WERI-Rb-1 (cell line): ENCODE measurements at regions not wholly inside any gene's neighbourhood (a gene's known extent, or its start where the extent isn't known, plus 50 kb on each side); places are given as distances from the start of the nearest gene placed in this dataset.

Experiments
- DNase-seq: peaks from one replicate; pipeline ENCODE4 v3.0.0-alpha.2; 2020
- H3K27ac ChIP-seq: fragments of 250-450 bp; sonication (Bioruptor Pico); 2 replicates; pipeline ENCODE4 v1.5.1; 2020; ENCODE audit warnings: mild to moderate bottlenecking, moderate library complexity
- H3K27me3 ChIP-seq: fragments of 250-450 bp; sonication (Bioruptor Pico); 2 replicates; pipeline ENCODE4 v1.5.1; 2021; ENCODE audit warnings: mild to moderate bottlenecking, low read depth, moderate library complexity; ENCODE audit not compliant: insufficient read depth, severe bottlenecking
- H3K36me3 ChIP-seq: fragments of 250-450 bp; sonication (Bioruptor Pico); 2 replicates; pipeline ENCODE4 v1.5.1; 2020; ENCODE audit warnings: mild to moderate bottlenecking, moderate library complexity
- H3K4me3 ChIP-seq: 2 replicates; pipeline ENCODE4 v1.5.1; 2011; ENCODE audit warnings: low read depth, mild to moderate bottlenecking, control low read depth, low read length
- H3K9me3 ChIP-seq: fragments of 250-450 bp; sonication (Bioruptor Pico); 2 replicates; pipeline ENCODE4 v1.5.1; 2021; ENCODE audit warnings: mild to moderate bottlenecking, moderate library complexity; ENCODE audit not compliant: severe bottlenecking
- CTCF ChIP-seq: IDR thresholded peaks from 2 replicates; pipeline ENCODE4 v1.5.1; 2011; ENCODE audit warnings: low read depth, mild to moderate bottlenecking, control low read depth, inconsistent platforms, low read length

GRCh38 chr2:33873076-33873605 is 274.0 kb upstream of the FAM98A start:
- Histone ChIP-seq H3K27ac (no peak overlapping the region), H3K4me3 (no peak overlapping the region), H3K27me3 (no peaks in the 10 kb centered on the region), H3K9me3 (peaks cover 3% of the 10 kb centered on the region), H3K36me3 (no peaks in the 10 kb centered on the region)
- TF ChIP-seq CTCF = no peak
- no peak for DNase-seq

DNA sequence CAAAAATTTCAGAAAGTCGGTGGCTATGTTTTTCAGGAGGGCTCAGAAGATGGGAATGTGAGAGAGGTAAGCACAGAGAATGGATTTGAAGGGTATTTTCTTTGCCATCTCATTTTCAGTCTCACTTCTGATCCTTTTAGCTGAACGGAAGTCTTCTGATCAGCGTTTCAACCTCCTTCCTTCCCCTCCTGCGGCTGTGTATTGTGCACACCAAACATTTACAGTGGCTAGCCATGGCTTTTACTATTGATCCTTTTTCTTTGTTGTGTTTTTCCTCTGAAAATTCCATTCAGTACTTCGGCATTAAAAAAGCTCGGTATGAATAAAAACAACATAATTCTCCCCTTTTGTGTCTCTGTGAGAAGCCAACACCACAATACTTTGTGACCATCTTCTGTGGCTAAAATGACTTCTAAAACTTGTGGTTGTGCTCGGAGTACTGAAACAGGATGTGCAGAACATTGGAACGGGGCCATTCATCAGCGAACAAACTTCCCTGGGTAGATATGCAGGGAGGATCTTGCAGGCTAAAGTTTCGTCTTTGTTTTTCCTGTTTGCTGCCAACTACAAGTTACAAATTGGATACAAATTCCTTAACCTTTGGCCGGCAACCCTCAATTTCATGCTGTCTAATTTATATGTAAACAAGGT is 260.8 kb upstream of the FAM98A start:
- TF ChIP-seq CTCF = no peak
- Histone ChIP-seq H3K9me3 (peaks cover 5% of the 10 kb centered on the region), H3K27me3 (no peaks in the 10 kb centered on the region), H3K4me3 (no peak overlapping the region), H3K27ac (no peak overlapping the region), H3K36me3 (no peaks in the 10 kb centered on the region)
- no peak for DNase-seq

GRCh38 chr2:33859176-33859575 is 260.1 kb upstream of the FAM98A start:
- H3K36me3 ChIP-seq = no peaks in the 10 kb centered on the region
- no peaks in the 10 kb centered on the region for H3K27me3 ChIP-seq
- no peak for TF ChIP-seq CTCF
- H3K4me3 ChIP-seq = no peak overlapping the region
- H3K27ac ChIP-seq = no peak overlapping the region
- peaks cover 5% of the 10 kb centered on the region for H3K9me3 ChIP-seq
- DNase-seq = no peak

DNA sequence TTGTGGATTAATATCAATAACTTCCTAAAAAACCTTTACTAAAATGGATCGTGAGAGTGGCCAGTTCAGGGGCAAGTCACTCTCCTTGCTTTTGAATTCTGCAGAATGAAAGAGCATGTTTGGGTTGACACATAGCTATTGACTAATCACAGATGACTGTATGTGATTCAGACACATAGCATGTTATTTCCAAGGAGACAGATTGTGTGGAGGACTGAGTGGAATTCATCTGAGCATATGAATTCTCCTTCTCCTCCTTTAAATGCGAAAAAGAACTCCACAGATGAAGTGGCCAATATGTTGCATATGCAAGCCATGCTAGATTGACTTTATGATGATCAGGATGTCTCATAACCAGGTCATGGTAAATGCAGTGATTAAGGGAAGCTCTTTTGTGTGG is 249.4 kb upstream of the FAM98A start:
- Histone ChIP-seq H3K27ac (no peak overlapping the region), H3K4me3 (no peak overlapping the region), H3K27me3 (no peaks in the 10 kb centered on the region), H3K36me3 (no peaks in the 10 kb centered on the region), H3K9me3 (no peaks in the 10 kb centered on the region)
- TF ChIP-seq CTCF = no peak
- DNase-seq = no peak

DNA sequence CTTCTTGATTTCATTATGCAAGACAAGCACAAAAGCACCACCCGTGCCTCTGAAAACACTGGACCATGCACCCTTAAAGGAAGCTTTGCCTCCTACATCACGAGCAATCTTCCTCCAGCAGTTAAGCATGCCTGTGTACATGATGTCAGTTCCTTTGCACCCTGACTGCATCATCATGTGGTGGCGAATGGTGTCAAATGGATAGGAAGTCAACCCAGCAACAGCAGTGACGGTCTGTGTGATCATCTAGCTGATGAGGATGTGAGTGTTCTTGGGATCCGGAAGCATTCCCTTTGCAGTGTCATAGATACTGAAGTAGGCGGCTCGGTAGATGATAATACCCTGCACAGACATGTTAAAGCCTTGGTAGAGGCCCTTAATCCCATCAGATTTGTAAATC is 240.7 kb upstream of the FAM98A start:
- H3K9me3 ChIP-seq = no peaks in the 10 kb centered on the region
- peak; percentile 54 for DNase-seq
- H3K4me3 ChIP-seq = no peak overlapping the region
- TF ChIP-seq CTCF = no peak
- H3K27ac ChIP-seq = no peak overlapping the region
- no peaks in the 10 kb centered on the region for H3K36me3 ChIP-seq
- H3K27me3 ChIP-seq = no peaks in the 10 kb centered on the region

DNA sequence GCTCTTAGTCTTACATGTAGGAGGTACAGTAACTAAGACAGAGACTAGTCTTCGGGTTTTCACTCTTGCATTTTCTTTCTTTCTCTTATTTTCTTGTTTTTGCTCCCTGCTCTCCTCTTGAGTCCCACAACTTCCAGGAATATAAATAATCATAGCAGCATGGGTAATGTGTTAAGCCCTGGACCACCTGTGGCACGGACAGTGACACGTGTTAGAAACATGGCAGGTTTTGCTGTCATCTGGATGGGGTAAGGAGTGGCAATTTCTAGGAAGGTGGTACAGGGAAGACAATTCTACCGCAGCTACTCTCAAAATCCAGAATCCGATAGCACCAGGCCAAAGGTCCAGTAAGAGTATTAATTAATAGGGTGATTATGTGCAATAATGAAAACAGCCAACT is 237.5 kb upstream of the FAM98A start:
- Histone ChIP-seq H3K36me3 (no peaks in the 10 kb centered on the region), H3K4me3 (no peak overlapping the region), H3K27me3 (no peaks in the 10 kb centered on the region), H3K27ac (no peak overlapping the region), H3K9me3 (no peaks in the 10 kb centered on the region)
- no peak for DNase-seq
- no peak for TF ChIP-seq CTCF
